Germinal center (tissue), 1 donor: ENCODE measurements at regions not wholly inside any gene's neighbourhood (a gene's known extent, or its start where the extent isn't known, plus 50 kb on each side); places are given as distances from the start of the nearest gene placed in this dataset.

Source experiments
- DNase-seq: peaks from one replicate; pipeline ENCODE4 v3.0.0; 2012; ENCODE audit warnings: mixed read lengths, low spot score

- DNase-seq: no peak
Measured at GRCh38 chr7:81606078-81606863, 163.6 kb downstream of the HGF start.

GRCh38 chr7:81605493-81605892, 164.4 kb downstream of the HGF start:
- no peak for DNase-seq

GRCh38 chr7:81604808-81605174, 165.1 kb downstream of the HGF start:
- no peak for DNase-seq

- DNase-seq: no peak
Measured at GRCh38 chr7:81604075-81604807, 165.6 kb downstream of the HGF start.

GRCh38 chr7:81600608-81601007, 169.2 kb downstream of the HGF start:
- no peak for DNase-seq

GRCh38 chr7:81598951-81599350, 170.9 kb downstream of the HGF start:
- DNase-seq: no peak

GRCh38 chr7:81594767-81595166, 175.1 kb downstream of the HGF start:
- DNase-seq: no peak

- no peak for DNase-seq
Measured at GRCh38 chr7:81590131-81590530, 179.7 kb downstream of the HGF start.

GRCh38 chr7:81584667-81585066, 185.2 kb downstream of the HGF start:
- no peak for DNase-seq

GRCh38 chr7:81583882-81584533, 185.8 kb downstream of the HGF start:
- DNase-seq: no peak

- no peak for DNase-seq
Measured at GRCh38 chr7:81583090-81583489, 186.8 kb downstream of the HGF start.

GRCh38 chr7:81577642-81578340, 192.1 kb downstream of the HGF start:
- DNase-seq: no peak

- DNase-seq: no peak
Measured at GRCh38 chr7:81574723-81575326, 195.0 kb downstream of the HGF start.

GRCh38 chr7:81573932-81574331, 195.9 kb downstream of the HGF start:
- no peak for DNase-seq

- no peak for DNase-seq
Measured at GRCh38 chr7:81573128-81573527, 196.7 kb downstream of the HGF start.

GRCh38 chr7:81562581-81562980, 207.3 kb downstream of the HGF start:
- DNase-seq: no peak

GRCh38 chr7:81560708-81561107, 209.1 kb downstream of the HGF start:
- no peak for DNase-seq

GRCh38 chr7:81549484-81550016, 220.3 kb downstream of the HGF start:
- no peak for DNase-seq

- no peak for DNase-seq
Measured at GRCh38 chr7:81534996-81535395, 234.9 kb downstream of the HGF start.

GRCh38 chr7:81534446-81534845, 235.4 kb downstream of the HGF start:
- DNase-seq: no peak

- DNase-seq: no peak
Measured at GRCh38 chr7:81533931-81534330, 235.9 kb downstream of the HGF start.

- DNase-seq: no peak
Measured at GRCh38 chr7:81533426-81533825, 236.4 kb downstream of the HGF start.
